ENCODE measurements at regions not wholly inside any gene's neighbourhood (a gene's known extent, or its start where the extent isn't known, plus 50 kb on each side); places are given as distances from the start of the nearest gene placed in this dataset.
"Not testable (repeated sequence)": the region's sequence is repeated elsewhere in the genome, so short reads cannot be mapped to it uniquely, and the experiment has no call there.

GRCh38 chr1:34366875-34367624, 190.3 kb downstream of the C1orf94 start:
- no peak for DNase-seq (ENCODE audit: extremely low read depth in 1 of 2, low read depth in 1 of 2)

- no peak for DNase-seq (ENCODE audit: extremely low read depth in 1 of 2, low read depth in 1 of 2)
Observed at GRCh38 chr1:34367954-34368353, 191.2 kb downstream of the C1orf94 start.

GRCh38 chr1:34369701-34370455, 193.2 kb downstream of the C1orf94 start:
- no peak for DNase-seq (ENCODE audit: extremely low read depth in 1 of 2, low read depth in 1 of 2)

GRCh38 chr1:34370748-34371147, 194.0 kb downstream of the C1orf94 start:
- no peak for DNase-seq (ENCODE audit: extremely low read depth in 1 of 2, low read depth in 1 of 2)

GRCh38 chr1:34371179-34371578, 194.5 kb downstream of the C1orf94 start:
- DNase-seq (ENCODE audit: extremely low read depth in 1 of 2, low read depth in 1 of 2), result not testable (repeated sequence)

- DNase-seq (ENCODE audit: extremely low read depth in 1 of 2, low read depth in 1 of 2), result no peak
Observed at GRCh38 chr1:34371829-34372532, 195.3 kb downstream of the C1orf94 start.

- DNase-seq (ENCODE audit: extremely low read depth in 1 of 2, low read depth in 1 of 2), result no peak
Observed at GRCh38 chr1:34372891-34373290, 196.2 kb downstream of the C1orf94 start.

- no peak for DNase-seq (ENCODE audit: extremely low read depth in 1 of 2, low read depth in 1 of 2)
Observed at GRCh38 chr1:34373912-34374311, 197.2 kb downstream of the C1orf94 start.

GRCh38 chr1:34376531-34376930, 199.8 kb downstream of the C1orf94 start:
- DNase-seq (ENCODE audit: extremely low read depth in 1 of 2, low read depth in 1 of 2), result no peak

- no peak for DNase-seq (ENCODE audit: extremely low read depth in 1 of 2, low read depth in 1 of 2)
Observed at GRCh38 chr1:34378968-34379856, 202.5 kb downstream of the C1orf94 start.

GRCh38 chr1:34379911-34380310, 203.2 kb downstream of the C1orf94 start:
- DNase-seq (ENCODE audit: extremely low read depth in 1 of 2, low read depth in 1 of 2), result no peak

GRCh38 chr1:34380526-34381124, 203.9 kb downstream of the C1orf94 start:
- DNase-seq (ENCODE audit: extremely low read depth in 1 of 2, low read depth in 1 of 2), result no peak

GRCh38 chr1:34389974-34390373, 213.3 kb downstream of the C1orf94 start:
- no peak for DNase-seq (ENCODE audit: extremely low read depth in 1 of 2, low read depth in 1 of 2)

- DNase-seq (ENCODE audit: extremely low read depth in 1 of 2, low read depth in 1 of 2), result no peak
Observed at GRCh38 chr1:34396042-34396441, 219.3 kb downstream of the C1orf94 start.

- DNase-seq (ENCODE audit: extremely low read depth in 1 of 2, low read depth in 1 of 2), result no peak
Observed at GRCh38 chr1:34398241-34398915, 221.7 kb downstream of the C1orf94 start.

GRCh38 chr1:34398916-34399275, 222.2 kb downstream of the C1orf94 start:
- no peak for DNase-seq (ENCODE audit: extremely low read depth in 1 of 2, low read depth in 1 of 2)

- DNase-seq (ENCODE audit: extremely low read depth in 1 of 2, low read depth in 1 of 2), result no peak
Observed at GRCh38 chr1:34400675-34401074, 224.0 kb downstream of the C1orf94 start.

GRCh38 chr1:34403156-34403555, 226.4 kb downstream of the C1orf94 start:
- DNase-seq (ENCODE audit: extremely low read depth in 1 of 2, low read depth in 1 of 2), result no peak

- DNase-seq (ENCODE audit: extremely low read depth in 1 of 2, low read depth in 1 of 2), result no peak
Observed at GRCh38 chr1:34404804-34405203, 228.1 kb downstream of the C1orf94 start.

Data from activated CD8-positive, alpha-beta memory T cell treated with anti-CD3 and anti-CD28 coated beads for 1 hour (primary cell).